ENCODE measurements at regions not wholly inside any gene's neighbourhood (a gene's known extent, or its start where the extent isn't known, plus 50 kb on each side); places are given as distances from the start of the nearest gene placed in this dataset.
"Not testable (repeated sequence)": the region's sequence is repeated elsewhere in the genome, so short reads cannot be mapped to it uniquely, and the experiment has no call there.

- in situ Hi-C loops (cut with HindIII; ENCODE audit: low pct_ligation_motif_present, low pct_unique_long_range_greater_than_20kb, low sequenced_read_pairs) = no loop called here
These were observed 50.0 kb upstream of the ALDH1B1 start for GRCh38 chr9:38342532-38342931.

GRCh38 chr9:38342096-38342495, 50.4 kb upstream of the ALDH1B1 start:
- in situ Hi-C loops (cut with HindIII; ENCODE audit: low pct_ligation_motif_present, low pct_unique_long_range_greater_than_20kb, low sequenced_read_pairs) = no loop called here
- DNase-seq = no peak

More at GRCh38 chr9:38342532-38342931, 50.0 kb upstream of the ALDH1B1 start:
- DNase-seq = no peak

GRCh38 chr9:38339496-38339895, 53.0 kb upstream of the ALDH1B1 start:
- no peak for DNase-seq
- in situ Hi-C loops (cut with HindIII; ENCODE audit: low pct_ligation_motif_present, low pct_unique_long_range_greater_than_20kb, low sequenced_read_pairs) = no loop called here

GRCh38 chr9:38339087-38339486, 53.4 kb upstream of the ALDH1B1 start:
- peak; percentile 34 for DNase-seq
- in situ Hi-C loops (cut with HindIII; ENCODE audit: low pct_ligation_motif_present, low pct_unique_long_range_greater_than_20kb, low sequenced_read_pairs) = no loop called here

- in situ Hi-C loops (cut with HindIII; ENCODE audit: low pct_ligation_motif_present, low pct_unique_long_range_greater_than_20kb, low sequenced_read_pairs) = no loop called here
These were observed 54.0 kb upstream of the ALDH1B1 start for GRCh38 chr9:38338342-38339018.

GRCh38 chr9:38337706-38338264, 54.7 kb upstream of the ALDH1B1 start:
- in situ Hi-C loops (cut with HindIII; ENCODE audit: low pct_ligation_motif_present, low pct_unique_long_range_greater_than_20kb, low sequenced_read_pairs) = no loop called here
- DNase-seq = no peak

More at GRCh38 chr9:38338342-38339018, 54.0 kb upstream of the ALDH1B1 start:
- DNase-seq = no peak

- in situ Hi-C loops (cut with HindIII; ENCODE audit: low pct_ligation_motif_present, low pct_unique_long_range_greater_than_20kb, low sequenced_read_pairs) = no loop called here
- no peak for DNase-seq
These were observed 55.3 kb upstream of the ALDH1B1 start for GRCh38 chr9:38337181-38337580.

- in situ Hi-C loops (cut with HindIII; ENCODE audit: low pct_ligation_motif_present, low pct_unique_long_range_greater_than_20kb, low sequenced_read_pairs) = no loop called here
These were observed 56.2 kb upstream of the ALDH1B1 start for GRCh38 chr9:38336341-38336740.

GRCh38 chr9:38335686-38336085, 56.8 kb upstream of the ALDH1B1 start:
- in situ Hi-C loops (cut with HindIII; ENCODE audit: low pct_ligation_motif_present, low pct_unique_long_range_greater_than_20kb, low sequenced_read_pairs) = no loop called here
- no peak for DNase-seq

More at GRCh38 chr9:38336341-38336740, 56.2 kb upstream of the ALDH1B1 start:
- DNase-seq = no peak

GRCh38 chr9:38334234-38334633, 58.3 kb upstream of the ALDH1B1 start:
- DNase-seq = peak; percentile 8
- in situ Hi-C loops (cut with HindIII; ENCODE audit: low pct_ligation_motif_present, low pct_unique_long_range_greater_than_20kb, low sequenced_read_pairs) = no loop called here

- in situ Hi-C loops (cut with HindIII; ENCODE audit: low pct_ligation_motif_present, low pct_unique_long_range_greater_than_20kb, low sequenced_read_pairs) = no loop called here
- no peak for DNase-seq
These were observed 59.5 kb upstream of the ALDH1B1 start for GRCh38 chr9:38333047-38333446.

GRCh38 chr9:38332625-38333024, 59.9 kb upstream of the ALDH1B1 start:
- no peak for DNase-seq
- in situ Hi-C loops (cut with HindIII; ENCODE audit: low pct_ligation_motif_present, low pct_unique_long_range_greater_than_20kb, low sequenced_read_pairs) = no loop called here

- in situ Hi-C loops (cut with HindIII; ENCODE audit: low pct_ligation_motif_present, low pct_unique_long_range_greater_than_20kb, low sequenced_read_pairs) = no loop called here
- no peak for DNase-seq
These were observed 61.4 kb upstream of the ALDH1B1 start for GRCh38 chr9:38331141-38331540.

GRCh38 chr9:38329968-38330367, 62.5 kb upstream of the ALDH1B1 start:
- in situ Hi-C loops (cut with HindIII; ENCODE audit: low pct_ligation_motif_present, low pct_unique_long_range_greater_than_20kb, low sequenced_read_pairs) = no loop called here
- no peak for DNase-seq

- DNase-seq = no peak
- in situ Hi-C loops (cut with HindIII; ENCODE audit: low pct_ligation_motif_present, low pct_unique_long_range_greater_than_20kb, low sequenced_read_pairs) = no loop called here
These were observed 63.7 kb upstream of the ALDH1B1 start for GRCh38 chr9:38328765-38329164.

GRCh38 chr9:38326122-38326521, 66.4 kb upstream of the ALDH1B1 start:
- in situ Hi-C loops (cut with HindIII; ENCODE audit: low pct_ligation_motif_present, low pct_unique_long_range_greater_than_20kb, low sequenced_read_pairs) = no loop called here
- DNase-seq = no peak

- in situ Hi-C loops (cut with HindIII; ENCODE audit: low pct_ligation_motif_present, low pct_unique_long_range_greater_than_20kb, low sequenced_read_pairs); DNase-seq: not testable (repeated sequence)
These were observed 68.3 kb upstream of the ALDH1B1 start for GRCh38 chr9:38324213-38324612.

- DNase-seq = no peak
- in situ Hi-C loops (cut with HindIII; ENCODE audit: low pct_ligation_motif_present, low pct_unique_long_range_greater_than_20kb, low sequenced_read_pairs) = no loop called here
These were observed 69.6 kb upstream of the ALDH1B1 start for GRCh38 chr9:38322937-38323336.

- in situ Hi-C loops (cut with HindIII; ENCODE audit: low pct_ligation_motif_present, low pct_unique_long_range_greater_than_20kb, low sequenced_read_pairs) = no loop called here
- DNase-seq = peak; percentile 12
These were observed 72.9 kb upstream of the ALDH1B1 start for GRCh38 chr9:38319496-38320173.
